Testis (tissue), 2 donors: ENCODE measurements at regions not wholly inside any gene's neighbourhood (a gene's known extent, or its start where the extent isn't known, plus 50 kb on each side); places are given as distances from the start of the nearest gene placed in this dataset.
"Not testable (repeated sequence)": the region's sequence is repeated elsewhere in the genome, so short reads cannot be mapped to it uniquely, and the experiment has no call there.

Experiments used
- DNase-seq: peaks from one replicate; pipeline ENCODE4 v3.0.0-alpha.2; 2019
- H3K27ac ChIP-seq, 2 donors: fragments of 200-600 bp; sonication (generic); one replicate each; pipeline ENCODE4 v1.5.1; 2019
- H3K27me3 ChIP-seq: fragments of 200-600 bp; sonication (generic); one replicate; pipeline ENCODE4 v1.5.1; 2019
- H3K36me3 ChIP-seq: fragments of 200-600 bp; sonication (generic); one replicate; pipeline ENCODE4 v1.5.1; 2017; ENCODE audit warnings: low read depth; ENCODE audit errors: missing control alignments
- H3K4me1 ChIP-seq: fragments of 200-600 bp; sonication (generic); one replicate; pipeline ENCODE4 v1.5.1; 2019
- H3K4me3 ChIP-seq, 2 donors: fragments of 200-600 bp; sonication (generic); one replicate each; pipeline ENCODE4 v1.5.1; 2017 to 2019
- H3K9me3 ChIP-seq: fragments of 200-600 bp; sonication (generic); one replicate; pipeline ENCODE4 v1.5.1; 2017
- CTCF ChIP-seq, 3 experiments: fragments of 450-650 bp in 2 of 3; fragments of 200-600 bp in 1 of 3; sonication (generic) in 1 of 3; IDR thresholded peaks; one replicate each; pipeline ENCODE4 v1.5.1; 2016 to 2019; ENCODE audit warnings: antibody characterized with exemption in 3 of 3, mild to moderate bottlenecking in 2 of 3, moderate library complexity in 1 of 3
- POLR2A ChIP-seq: fragments of 450-650 bp; IDR thresholded peaks from one replicate; pipeline ENCODE4 v1.6.1; 2017; ENCODE audit warnings: antibody characterized with exemption, mild to moderate bottlenecking, moderate library complexity
- WGBS, 2 donors: methylation state at CpG; one replicate each; pipeline ENCODE4 v1.1.5; 2018; 5-methylcytosine and 5-hydroxymethylcytosine counted together
- intact Hi-C: fragments of 100-400 bp; cut with DNase I; formaldehyde crosslinking; loops from one replicate; pipeline ENCODE4 v1.15.1; 2023; ENCODE audit warnings: low total_unique reads

DNA sequence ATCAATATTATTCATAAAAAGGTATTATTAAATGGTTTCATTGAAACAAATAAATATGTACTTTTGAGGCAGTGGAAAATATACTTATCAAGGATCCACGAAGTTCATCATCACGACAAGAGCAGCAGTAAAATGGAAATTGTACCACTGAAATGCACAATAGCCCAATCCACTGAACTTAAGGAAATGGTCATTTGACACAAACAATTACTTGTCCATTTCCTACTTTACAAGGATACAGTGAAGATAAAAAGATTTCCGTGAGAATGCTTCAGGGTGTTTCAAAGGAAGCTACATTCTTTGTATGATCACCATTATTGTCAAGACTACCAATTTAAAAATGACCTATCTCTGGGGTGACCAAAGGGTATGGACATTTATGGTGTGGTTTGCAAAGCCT is 210.3 kb downstream of the SYK start:
- H3K27ac ChIP-seq = no peak overlapping the region
- 59% methylated on average over 3 of the region's 3 CpGs for WGBS, 2 donors

GRCh38 chr9:91012933-91013841 is 211.6 kb downstream of the SYK start:
- no peak for DNase-seq
- Histone ChIP-seq H3K4me3 (no peak overlapping the region), H3K9me3 (no peaks in the 10 kb centered on the region), H3K36me3 (no peaks in the 10 kb centered on the region), H3K27me3 (no peaks in the 10 kb centered on the region), H3K27ac (no peak overlapping the region), H3K4me1 (no peaks in the 10 kb centered on the region)
- TF ChIP-seq POLR2A (no peak), CTCF (IDR thresholded peaks at IDR 0.05) (no peak)
- 95 to 97% methylated on average over 6 of the region's 6 CpGs for WGBS, 2 donors
- intact Hi-C loops = no loop called here

More for the DNA sequence above, 210.3 kb downstream of the SYK start:
- H3K9me3 ChIP-seq = no peaks in the 10 kb centered on the region
- no peaks in the 10 kb centered on the region for H3K36me3 ChIP-seq
- H3K4me1 ChIP-seq = no peaks in the 10 kb centered on the region
- DNase-seq = no peak
- intact Hi-C loops = no loop called here
- H3K4me3 ChIP-seq = no peak overlapping the region
- TF ChIP-seq POLR2A = no peak
- TF ChIP-seq CTCF (IDR thresholded peaks at IDR 0.05) = no peak
- H3K27me3 ChIP-seq = no peaks in the 10 kb centered on the region

DNA sequence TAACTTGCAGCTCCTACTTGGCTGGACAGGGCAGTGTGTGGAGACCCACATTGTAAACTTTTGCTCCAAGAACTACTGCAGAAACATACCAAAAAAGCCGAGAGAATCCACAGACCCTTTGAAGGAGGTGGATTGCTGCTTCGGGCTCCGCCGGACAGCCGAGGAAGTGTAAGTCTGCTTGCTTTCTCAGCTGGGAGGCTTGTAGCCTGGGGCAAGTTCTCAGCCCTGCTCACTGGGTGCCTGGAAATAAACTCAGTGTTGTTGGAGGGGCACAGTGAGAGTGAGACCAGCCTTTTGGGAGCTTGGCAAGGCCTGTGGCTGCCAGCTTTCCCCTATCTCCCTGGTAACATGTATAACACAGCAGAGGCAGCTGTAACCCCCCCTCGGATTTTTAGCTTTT is 215.6 kb downstream of the SYK start:
- Histone ChIP-seq H3K9me3 (no peaks in the 10 kb centered on the region), H3K4me1 (no peaks in the 10 kb centered on the region), H3K4me3 (no peak overlapping the region), H3K27ac (no peak overlapping the region), H3K27me3 (no peaks in the 10 kb centered on the region), H3K36me3 (no peaks in the 10 kb centered on the region)
- 80 to 90% methylated on average over 6 of the region's 6 CpGs for WGBS, 2 donors
- no peak for DNase-seq
- intact Hi-C loops = no loop called here
- TF ChIP-seq POLR2A = no peak
- TF ChIP-seq CTCF (IDR thresholded peaks at IDR 0.05) = no peak

- WGBS, 2 donors = 100% methylated on average over 1 of the region's 1 CpG
- H3K4me3 ChIP-seq, intact Hi-C loops, H3K27ac ChIP-seq, H3K36me3 ChIP-seq, H3K27me3 ChIP-seq, DNase-seq, H3K9me3 ChIP-seq, H3K4me1 ChIP-seq: not testable (repeated sequence)
These were observed 218.3 kb downstream of the SYK start for GRCh38 chr9:91019871-91020270.

- H3K27ac ChIP-seq, H3K9me3 ChIP-seq, intact Hi-C loops, H3K4me1 ChIP-seq, H3K4me3 ChIP-seq, DNase-seq, H3K27me3 ChIP-seq, H3K36me3 ChIP-seq: not testable (repeated sequence)
These were observed 220.0 kb downstream of the SYK start for GRCh38 chr9:91021656-91022055.

DNA sequence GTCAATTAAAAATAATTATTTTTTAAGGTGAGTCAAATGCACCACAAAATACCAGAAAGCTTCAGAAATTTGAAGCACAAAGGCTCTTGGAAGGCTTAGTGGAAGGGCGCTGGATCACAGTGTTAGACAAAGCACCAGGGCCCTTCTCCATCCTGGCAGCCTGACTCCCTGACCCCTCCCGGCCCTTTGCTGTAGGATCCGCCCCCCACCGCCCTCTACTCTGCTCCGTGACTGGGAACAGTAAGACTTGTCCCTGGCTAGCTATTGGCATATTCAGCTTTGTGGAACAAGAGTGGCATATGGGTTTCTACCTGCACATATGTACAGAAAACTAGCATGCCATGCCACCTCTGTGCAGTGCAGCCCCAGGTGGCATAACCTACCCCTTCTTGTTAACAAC is 222.1 kb downstream of the SYK start:
- TF ChIP-seq CTCF (IDR thresholded peaks at IDR 0.05) (no peak), POLR2A (no peak)
- H3K4me1 ChIP-seq = no peaks in the 10 kb centered on the region
- H3K36me3 ChIP-seq = no peaks in the 10 kb centered on the region
- 89 to 91% methylated on average over 5 of the region's 5 CpGs for WGBS, 2 donors
- H3K4me3 ChIP-seq = no peak overlapping the region
- H3K9me3 ChIP-seq = no peaks in the 10 kb centered on the region
- no peak overlapping the region for H3K27ac ChIP-seq
- no peaks in the 10 kb centered on the region for H3K27me3 ChIP-seq
- DNase-seq = no peak
- intact Hi-C loops = no loop called here
